A673 (cell line): ENCODE measurements at regions not wholly inside any gene's neighbourhood (a gene's known extent, or its start where the extent isn't known, plus 50 kb on each side); places are given as distances from the start of the nearest gene placed in this dataset.

Experiments used
- CTCF ChIP-seq: fragments of 300-800, 200-600 bp; sonication (generic); conservative IDR thresholded peaks from 2 replicates; pipeline ENCODE4 v1.5.1; 2017; ENCODE audit warnings: low read depth, mild to moderate bottlenecking, antibody characterized with exemption, low read length, moderate library complexity, mixed read lengths
- EZH2 ChIP-seq: fragments of 200-600 bp; sonication (generic); IDR thresholded peaks from 2 replicates; pipeline ENCODE4 v1.6.1; 2017; ENCODE audit warnings: borderline replicate concordance, low read depth, mild to moderate bottlenecking, mixed read lengths, antibody characterized with exemption, low read length; ENCODE audit not compliant: poor library complexity, severe bottlenecking

GRCh38 chr11:107136892-107137291, 118.6 kb upstream of the GUCY1A2 start:
- TF ChIP-seq CTCF: no peak
- TF ChIP-seq EZH2: no peak
